RWPE2 (cell line): ENCODE measurements at regions not wholly inside any gene's neighbourhood (a gene's known extent, or its start where the extent isn't known, plus 50 kb on each side); places are given as distances from the start of the nearest gene placed in this dataset.

Source experiments
- ATAC-seq: fragments of 200-7000 bp; cut with Tn5 transposase; 3 replicates; pipeline ENCODE4 v1.9.1; 2021; ENCODE audit warnings: low read depth
- DNase-seq: peaks from one replicate; pipeline ENCODE4 v3.0.0-alpha.2; 2020; ENCODE audit warnings: low spot score
- H3K27ac ChIP-seq: fragments of 450-650 bp; 2 replicates; pipeline ENCODE4 v1.5.1; 2017; ENCODE audit warnings: mild to moderate bottlenecking; ENCODE audit not compliant: poor library complexity, severe bottlenecking
- H3K27me3 ChIP-seq: fragments of 250-450 bp; sonication (Bioruptor Pico); 2 replicates; pipeline ENCODE4 v1.5.1; 2021; ENCODE audit warnings: mild to moderate bottlenecking, moderate library complexity; ENCODE audit not compliant: insufficient read depth, poor library complexity, severe bottlenecking
- H3K36me3 ChIP-seq: fragments of 250-450 bp; sonication (Bioruptor Pico); 2 replicates; pipeline ENCODE4 v1.5.1; 2020; ENCODE audit warnings: low read depth, mild to moderate bottlenecking, moderate library complexity
- H3K4me1 ChIP-seq: fragments of 250-450 bp; sonication (Bioruptor Pico); 2 replicates; pipeline ENCODE4 v1.5.1; 2021; ENCODE audit warnings: mild to moderate bottlenecking, moderate library complexity; ENCODE audit not compliant: insufficient read depth, poor library complexity, severe bottlenecking
- H3K4me3 ChIP-seq: fragments of 250-450 bp; sonication (Bioruptor Pico); 2 replicates; pipeline ENCODE4 v1.5.1; 2021; ENCODE audit warnings: mild to moderate bottlenecking, moderate library complexity; ENCODE audit not compliant: severe bottlenecking
- H3K9me3 ChIP-seq: fragments of 250-450 bp; sonication (Bioruptor Pico); 2 replicates; pipeline ENCODE4 v1.5.1; 2021; ENCODE audit warnings: mild to moderate bottlenecking, moderate library complexity; ENCODE audit not compliant: severe bottlenecking
- TF ChIP-seq, protein P1 (sequence below): fragments of 450-650 bp; IDR thresholded peaks from one replicate; pipeline ENCODE4 v1.5.1; 2017; ENCODE audit warnings: mild to moderate bottlenecking, moderate library complexity; ENCODE audit not compliant: poor library complexity, severe bottlenecking

DNA sequence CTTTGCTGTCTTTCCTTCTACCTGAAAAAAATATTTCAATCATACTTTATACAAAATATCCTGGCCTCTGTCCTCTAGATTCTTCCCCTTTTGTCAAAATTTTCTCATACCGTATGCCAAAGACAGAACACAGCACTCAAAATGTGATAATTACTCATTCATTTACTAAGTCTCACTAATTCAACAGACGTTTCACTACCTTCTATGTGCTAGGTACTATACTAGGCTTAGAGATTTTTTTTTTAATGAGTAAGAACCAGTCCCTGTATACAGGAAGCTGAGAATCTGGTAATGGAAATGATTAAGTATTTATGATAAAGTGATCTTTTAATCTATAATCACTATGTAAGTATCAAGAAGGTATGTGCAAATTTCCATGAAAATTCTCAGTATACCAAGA, 128.0 kb downstream of the ELAPOR2 start:
- TF ChIP-seq, protein P1, sequence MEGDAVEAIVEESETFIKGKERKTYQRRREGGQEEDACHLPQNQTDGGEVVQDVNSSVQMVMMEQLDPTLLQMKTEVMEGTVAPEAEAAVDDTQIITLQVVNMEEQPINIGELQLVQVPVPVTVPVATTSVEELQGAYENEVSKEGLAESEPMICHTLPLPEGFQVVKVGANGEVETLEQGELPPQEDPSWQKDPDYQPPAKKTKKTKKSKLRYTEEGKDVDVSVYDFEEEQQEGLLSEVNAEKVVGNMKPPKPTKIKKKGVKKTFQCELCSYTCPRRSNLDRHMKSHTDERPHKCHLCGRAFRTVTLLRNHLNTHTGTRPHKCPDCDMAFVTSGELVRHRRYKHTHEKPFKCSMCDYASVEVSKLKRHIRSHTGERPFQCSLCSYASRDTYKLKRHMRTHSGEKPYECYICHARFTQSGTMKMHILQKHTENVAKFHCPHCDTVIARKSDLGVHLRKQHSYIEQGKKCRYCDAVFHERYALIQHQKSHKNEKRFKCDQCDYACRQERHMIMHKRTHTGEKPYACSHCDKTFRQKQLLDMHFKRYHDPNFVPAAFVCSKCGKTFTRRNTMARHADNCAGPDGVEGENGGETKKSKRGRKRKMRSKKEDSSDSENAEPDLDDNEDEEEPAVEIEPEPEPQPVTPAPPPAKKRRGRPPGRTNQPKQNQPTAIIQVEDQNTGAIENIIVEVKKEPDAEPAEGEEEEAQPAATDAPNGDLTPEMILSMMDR = no peak
- no peak overlapping the region for H3K4me3 ChIP-seq
- peaks cover 12% of the 10 kb centered on the region for H3K36me3 ChIP-seq
- no peak for DNase-seq
- peak overlapping the region; percentile 83 for H3K27ac ChIP-seq
- ATAC-seq = no peak
- H3K4me1 ChIP-seq = peaks cover 16% of the 10 kb centered on the region
- no peaks in the 10 kb centered on the region for H3K27me3 ChIP-seq
- no peaks in the 10 kb centered on the region for H3K9me3 ChIP-seq

DNA sequence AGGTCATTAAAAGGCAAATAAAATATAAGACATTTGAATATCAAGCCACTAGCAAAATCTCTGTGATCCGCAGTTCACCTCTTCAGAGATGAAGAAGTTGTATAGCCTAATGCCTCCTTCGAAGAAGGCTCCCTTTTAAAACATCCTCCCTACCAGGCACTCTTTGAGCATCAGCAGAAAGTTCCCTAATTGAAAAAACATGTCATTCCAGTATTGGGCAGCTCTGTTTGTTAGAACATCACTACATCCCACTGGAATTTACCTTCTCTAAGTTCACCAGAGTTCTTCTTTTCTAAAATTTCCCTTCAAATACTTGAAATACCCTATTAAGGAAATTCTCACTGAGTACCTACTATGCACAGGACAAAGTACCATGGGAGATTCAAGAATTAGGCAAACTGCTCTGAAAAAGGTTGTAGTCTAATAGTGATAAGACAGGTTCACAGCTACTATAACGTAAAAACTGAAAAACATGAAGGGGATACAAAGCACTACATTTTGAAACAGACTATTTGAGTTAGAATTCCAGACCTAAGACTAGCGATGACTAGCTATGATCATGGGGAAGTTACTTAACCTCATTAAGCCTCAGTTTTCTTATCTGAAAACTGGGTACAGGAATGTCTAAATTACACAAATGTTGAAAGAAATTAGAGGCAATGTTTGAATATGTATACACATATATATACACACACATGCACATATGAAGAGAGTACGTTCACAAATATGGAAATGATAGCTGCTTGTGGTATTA, 128.7 kb downstream of the ELAPOR2 start:
- peaks cover 18% of the 10 kb centered on the region for H3K36me3 ChIP-seq
- DNase-seq (no peak), ATAC-seq (no peak)
- no peaks in the 10 kb centered on the region for H3K27me3 ChIP-seq
- peak overlapping the region; percentile 83 for H3K27ac ChIP-seq
- H3K9me3 ChIP-seq = no peaks in the 10 kb centered on the region
- no peak overlapping the region for H3K4me3 ChIP-seq
- peaks cover 16% of the 10 kb centered on the region for H3K4me1 ChIP-seq
- TF ChIP-seq, protein P1 = no peak

DNA sequence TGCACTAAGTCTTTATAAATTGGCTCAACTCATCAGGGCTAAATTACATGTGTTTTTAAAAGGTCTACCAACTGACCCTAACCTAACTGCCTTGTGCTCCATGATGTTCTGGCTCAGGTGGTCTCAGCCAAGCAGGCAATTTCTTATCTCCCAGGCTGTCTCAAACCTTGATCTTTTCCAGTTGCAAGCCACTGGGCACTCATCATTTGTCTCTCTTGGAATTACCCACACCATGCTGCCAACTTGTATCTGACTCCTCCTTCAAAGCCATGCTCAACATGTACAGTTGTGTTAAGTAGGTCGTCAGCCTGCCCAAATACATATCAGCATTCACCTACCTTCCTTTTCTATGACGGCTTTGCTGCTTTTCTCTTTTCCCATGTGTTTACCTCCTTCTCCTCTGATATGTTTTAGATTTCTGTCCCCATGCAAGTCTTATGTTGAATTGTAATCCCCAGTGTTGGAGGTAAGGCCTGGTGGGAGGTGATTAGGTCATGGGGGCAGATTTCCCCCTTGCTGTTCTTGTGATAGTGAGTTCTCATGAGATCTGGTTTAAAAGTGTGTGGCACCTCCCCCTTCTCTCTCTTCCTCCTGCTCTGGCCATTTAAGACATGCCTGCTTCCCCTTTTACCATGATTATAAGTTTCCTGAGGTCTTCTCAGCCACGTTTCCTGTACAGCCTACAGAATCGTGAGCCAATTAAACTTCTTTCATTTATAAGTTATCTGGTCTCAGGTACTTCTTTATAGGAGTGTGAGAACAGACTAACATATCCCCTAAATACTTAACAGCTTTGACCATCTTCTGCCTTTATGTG, 130.0 kb downstream of the ELAPOR2 start:
- Histone ChIP-seq H3K27ac (no peak overlapping the region), H3K36me3 (peaks cover 28% of the 10 kb centered on the region), H3K4me3 (no peak overlapping the region), H3K4me1 (peaks cover 16% of the 10 kb centered on the region), H3K9me3 (no peaks in the 10 kb centered on the region), H3K27me3 (no peaks in the 10 kb centered on the region)
- ATAC-seq (no peak), DNase-seq (no peak)
- TF ChIP-seq, protein P1 = no peak

DNA sequence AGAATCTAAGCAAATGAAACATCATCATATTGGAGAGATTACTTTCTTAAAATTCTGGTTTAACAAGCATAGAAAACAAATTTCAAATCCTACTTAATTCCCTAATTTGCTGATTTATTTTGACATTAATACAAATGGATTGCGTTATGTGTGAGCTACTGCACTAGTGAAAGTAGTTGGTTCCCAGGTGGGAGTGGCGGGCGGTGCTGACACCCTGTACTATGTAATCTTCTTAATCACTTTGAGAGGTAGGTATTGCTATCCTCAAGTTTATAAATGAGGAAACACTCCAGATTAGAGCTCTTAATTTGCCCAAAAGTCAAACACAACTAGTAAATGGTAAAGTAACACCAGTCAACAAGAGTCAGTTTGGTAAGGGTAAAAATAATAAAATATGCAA, 131.1 kb downstream of the ELAPOR2 start:
- H3K9me3 ChIP-seq = no peaks in the 10 kb centered on the region
- no peak for DNase-seq
- no peak for ATAC-seq
- TF ChIP-seq, protein P1 = no peak
- no peaks in the 10 kb centered on the region for H3K27me3 ChIP-seq
- H3K27ac ChIP-seq = no peak overlapping the region
- peaks cover 24% of the 10 kb centered on the region for H3K4me1 ChIP-seq
- peaks cover 31% of the 10 kb centered on the region for H3K36me3 ChIP-seq
- H3K4me3 ChIP-seq = no peak overlapping the region
